CD8-positive, alpha-beta memory T cell (primary cell): ENCODE measurements at regions not wholly inside any gene's neighbourhood (a gene's known extent, or its start where the extent isn't known, plus 50 kb on each side); places are given as distances from the start of the nearest gene placed in this dataset.

Source experiments
- CTCF ChIA-PET: fragments of 350-600 bp; sonication (Branson Sonifier 250); formaldehyde crosslinking; loops from one replicate; lab custom pipeline; 2021; ENCODE audit warnings: antibody characterized with exemption; lab: Charles Lee
- POLR2A ChIA-PET: fragments of 350-600 bp; sonication (Branson Sonifier 250); formaldehyde crosslinking; loops from one replicate; lab custom pipeline; 2021; ENCODE audit warnings: antibody characterized with exemption; lab: Charles Lee
- DNase-seq, 5 donors: peaks; one replicate each; pipeline versions ENCODE4 v3.0.0 to v3.0.0-alpha.2; 2020 to 2022; ENCODE audit warnings: mixed read lengths in 1 of 5
- H3K27ac ChIP-seq: one replicate; pipeline ENCODE4 v1.7.0; 2013; ENCODE audit warnings: low read depth, mild to moderate bottlenecking, low read length, moderate library complexity
- H3K27me3 ChIP-seq: 2 replicates; pipeline ENCODE4 v1.7.0; 2013; ENCODE audit warnings: low read length, mild to moderate bottlenecking; ENCODE audit not compliant: insufficient read depth, poor library complexity, severe bottlenecking
- H3K36me3 ChIP-seq: 2 replicates; pipeline ENCODE4 v1.7.0; 2013; ENCODE audit warnings: mild to moderate bottlenecking, low read length, moderate library complexity; ENCODE audit not compliant: insufficient read depth
- H3K4me1 ChIP-seq: 2 replicates; pipeline ENCODE4 v1.7.0; 2013; ENCODE audit warnings: mild to moderate bottlenecking, low read length, moderate library complexity; ENCODE audit not compliant: insufficient read depth
- H3K4me3 ChIP-seq: 2 replicates; pipeline ENCODE4 v1.7.0; 2013; ENCODE audit warnings: mild to moderate bottlenecking, low read length
- H3K9me3 ChIP-seq: 2 replicates; pipeline ENCODE4 v1.7.0; 2013; ENCODE audit warnings: mild to moderate bottlenecking, low read length
- H3K27ac Mint-ChIP-seq, 8 donors: one replicate each; pipeline ENCODE4 v1.8.0; 2020 to 2021; ENCODE audit warnings: mixed read lengths in 8 of 8, mild to moderate bottlenecking in 6 of 8, inconsistent platforms in 3 of 8, moderate library complexity in 3 of 8
- H3K27me3 Mint-ChIP-seq, 2 donors: one replicate each; pipeline ENCODE4 v1.8.0; 2020 to 2021; ENCODE audit warnings: mixed read lengths in 2 of 2, mild to moderate bottlenecking in 1 of 2, moderate library complexity in 1 of 2
- H3K36me3 Mint-ChIP-seq, 3 donors: one replicate each; pipeline ENCODE4 v1.8.0; 2020 to 2021; ENCODE audit warnings: mixed read lengths in 3 of 3, inconsistent platforms in 1 of 3, mild to moderate bottlenecking in 1 of 3
- H3K4me1 Mint-ChIP-seq, 3 donors: one replicate each; pipeline ENCODE4 v1.8.0; 2020 to 2021; ENCODE audit warnings: mixed read lengths in 3 of 3, inconsistent platforms in 1 of 3, mild to moderate bottlenecking in 1 of 3
- H3K4me3 Mint-ChIP-seq, 7 donors: one replicate each; pipeline ENCODE4 v1.8.0; 2020 to 2021; ENCODE audit warnings: mixed read lengths in 7 of 7, mild to moderate bottlenecking in 6 of 7, moderate library complexity in 4 of 7, inconsistent platforms in 2 of 7
- H3K9me3 Mint-ChIP-seq, 5 donors: one replicate each; pipeline ENCODE4 v1.8.0; 2020 to 2022; ENCODE audit warnings: mixed read lengths in 5 of 5, mild to moderate bottlenecking in 3 of 5, moderate library complexity in 2 of 5, inconsistent platforms in 1 of 5

GRCh38 chr12:111283966-111284365, 84.9 kb downstream of the PHETA1 start:
- no peaks in the 10 kb centered on the region for H3K9me3 ChIP-seq
- peaks cover 0 to 8% (median 7%) of the 10 kb centered on the region in 5 donors for H3K9me3 Mint-ChIP-seq
- H3K27me3 ChIP-seq = no peaks in the 10 kb centered on the region
- peaks cover 0 to 3% (median 0%) of the 10 kb centered on the region in 3 donors for H3K36me3 Mint-ChIP-seq
- no peaks in the 10 kb centered on the region for H3K4me1 Mint-ChIP-seq
- H3K4me3 Mint-ChIP-seq = no peak overlapping the region
- H3K4me1 ChIP-seq = no peaks in the 10 kb centered on the region
- no peak for DNase-seq
- no peaks in the 10 kb centered on the region for H3K36me3 ChIP-seq
- POLR2A ChIA-PET = no interaction called here
- H3K27me3 Mint-ChIP-seq = peaks cover 12 to 25% of the 10 kb centered on the region in 2 donors
- CTCF ChIA-PET = no interaction called here
- H3K27ac Mint-ChIP-seq = no peak overlapping the region
- no peak overlapping the region for H3K27ac ChIP-seq
- H3K4me3 ChIP-seq = no peak overlapping the region

DNA sequence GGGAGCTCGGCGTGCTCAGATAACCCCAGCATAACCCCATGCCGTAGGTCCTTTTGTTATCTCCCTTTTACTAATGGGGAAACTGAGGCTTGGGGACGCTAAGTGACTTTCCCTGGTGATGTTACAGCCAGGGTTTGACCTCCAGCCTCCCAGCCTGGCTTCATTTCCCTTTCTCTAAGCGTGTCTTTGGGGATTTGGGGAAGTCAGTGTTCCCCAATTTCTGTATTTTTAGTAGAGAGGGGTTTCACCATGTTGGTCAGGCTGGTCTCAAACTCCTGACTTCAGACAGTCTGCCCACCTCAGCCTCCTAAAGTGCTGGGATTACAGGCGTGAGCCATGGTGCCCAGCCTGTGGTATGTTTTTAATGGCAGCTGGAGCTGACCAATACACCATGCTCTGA, 85.4 kb downstream of the PHETA1 start:
- Histone ChIP-seq H3K4me3 (no peak overlapping the region), H3K27ac (no peak overlapping the region), H3K27me3 (no peaks in the 10 kb centered on the region), H3K9me3 (no peaks in the 10 kb centered on the region), H3K36me3 (no peaks in the 10 kb centered on the region), H3K4me1 (no peaks in the 10 kb centered on the region)
- ChIA-PET CTCF (interaction anchor here (0.6 kb wide), 1 partner anchor 419 kb away, joined by 3 read pairs; no protein-coding TSS in a partner anchor), POLR2A (no interaction called here)
- no peak overlapping the region for H3K4me3 Mint-ChIP-seq
- no peak overlapping the region for H3K27ac Mint-ChIP-seq
- peaks cover 0 to 3% (median 0%) of the 10 kb centered on the region in 3 donors for H3K36me3 Mint-ChIP-seq
- no peaks in the 10 kb centered on the region for H3K4me1 Mint-ChIP-seq
- peaks cover 14 to 30% of the 10 kb centered on the region in 2 donors for H3K27me3 Mint-ChIP-seq
- H3K9me3 Mint-ChIP-seq = peaks cover 0 to 8% (median 7%) of the 10 kb centered on the region in 5 donors
- no peak for DNase-seq

DNA sequence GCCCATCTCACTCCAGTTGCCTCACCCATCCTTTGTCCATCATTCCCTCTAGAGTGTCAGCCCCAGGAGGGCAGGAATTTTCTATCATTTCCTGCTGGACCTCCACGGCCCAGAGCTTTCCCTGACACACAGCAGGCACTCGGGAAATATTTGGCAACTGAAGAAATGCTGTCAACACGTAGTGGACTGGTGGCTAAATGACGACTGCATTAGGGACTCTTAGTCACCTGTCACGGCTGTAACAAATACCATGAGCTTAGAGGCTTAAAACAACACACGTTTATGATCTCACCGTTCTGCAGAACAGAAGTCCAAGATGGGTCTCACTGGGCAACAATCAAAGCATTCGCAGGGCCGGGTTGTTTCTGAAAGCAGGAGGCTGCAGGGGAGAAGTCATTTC, 91.3 kb downstream of the PHETA1 start:
- Mint-ChIP-seq H3K9me3 (peaks cover 0 to 8% (median 7%) of the 10 kb centered on the region in 5 donors), H3K4me3 (no peak overlapping the region), H3K27ac (no peak overlapping the region), H3K36me3 (peaks cover 0 to 3% (median 0%) of the 10 kb centered on the region in 3 donors), H3K27me3 (peaks cover 19 to 47% of the 10 kb centered on the region in 2 donors), H3K4me1 (no peaks in the 10 kb centered on the region)
- no peaks in the 10 kb centered on the region for H3K36me3 ChIP-seq
- no peak overlapping the region for H3K4me3 ChIP-seq
- POLR2A ChIA-PET = no interaction called here
- no peaks in the 10 kb centered on the region for H3K9me3 ChIP-seq
- no peak for DNase-seq
- no peak overlapping the region for H3K27ac ChIP-seq
- H3K4me1 ChIP-seq = no peaks in the 10 kb centered on the region
- CTCF ChIA-PET = no interaction called here
- no peaks in the 10 kb centered on the region for H3K27me3 ChIP-seq

DNA sequence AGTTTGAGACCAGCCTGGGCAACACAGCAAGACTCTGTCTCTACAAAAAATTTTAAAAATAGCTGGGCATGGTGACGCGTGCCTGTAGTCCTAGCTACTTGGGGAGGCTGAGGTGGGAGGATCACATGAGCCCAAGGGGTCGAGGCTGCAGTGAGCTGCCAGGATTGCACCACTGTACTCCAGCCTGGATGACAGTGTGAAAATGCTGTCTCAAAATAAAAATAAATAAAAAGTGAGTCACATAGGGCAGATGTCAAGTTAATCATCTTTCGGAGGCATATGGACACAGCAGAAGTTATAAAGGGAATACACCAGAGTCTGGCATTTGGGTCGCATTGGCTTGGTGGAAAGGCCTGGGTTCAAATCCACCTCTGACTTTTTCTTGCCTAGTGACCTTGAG, 92.7 kb downstream of the PHETA1 start:
- DNase-seq = no peak
- Mint-ChIP-seq H3K27me3 (peaks cover 16 to 51% of the 10 kb centered on the region in 2 donors), H3K4me1 (no peaks in the 10 kb centered on the region), H3K9me3 (peaks cover 0 to 7% (median 3%) of the 10 kb centered on the region in 5 donors), H3K36me3 (peaks cover 0 to 2% (median 0%) of the 10 kb centered on the region in 3 donors), H3K27ac (no peak overlapping the region), H3K4me3 (no peak overlapping the region)
- Histone ChIP-seq H3K4me3 (no peak overlapping the region), H3K9me3 (no peaks in the 10 kb centered on the region), H3K27me3 (no peaks in the 10 kb centered on the region), H3K36me3 (no peaks in the 10 kb centered on the region), H3K4me1 (no peaks in the 10 kb centered on the region), H3K27ac (no peak overlapping the region)
- ChIA-PET POLR2A (no interaction called here), CTCF (no interaction called here)

GRCh38 chr12:111275308-111275707, 93.6 kb downstream of the PHETA1 start:
- Histone ChIP-seq H3K27ac (no peak overlapping the region), H3K27me3 (no peaks in the 10 kb centered on the region), H3K9me3 (no peaks in the 10 kb centered on the region), H3K4me1 (no peaks in the 10 kb centered on the region), H3K4me3 (no peak overlapping the region), H3K36me3 (no peaks in the 10 kb centered on the region)
- Mint-ChIP-seq H3K9me3 (no peaks in the 10 kb centered on the region), H3K36me3 (no peaks in the 10 kb centered on the region), H3K4me1 (no peaks in the 10 kb centered on the region), H3K27ac (no peak overlapping the region), H3K4me3 (no peak overlapping the region), H3K27me3 (peaks cover 16 to 49% of the 10 kb centered on the region in 2 donors)
- DNase-seq = no peak
- ChIA-PET CTCF (interaction anchor here (0.6 kb wide), 1 partner anchor 72 kb away, joined by 3 read pairs; no protein-coding TSS in a partner anchor), POLR2A (no interaction called here)

GRCh38 chr12:111274777-111275176, 94.1 kb downstream of the PHETA1 start:
- no peak for DNase-seq
- POLR2A ChIA-PET = no interaction called here
- Histone ChIP-seq H3K9me3 (no peaks in the 10 kb centered on the region), H3K27ac (no peak overlapping the region), H3K27me3 (no peaks in the 10 kb centered on the region), H3K36me3 (no peaks in the 10 kb centered on the region), H3K4me1 (no peaks in the 10 kb centered on the region), H3K4me3 (no peak overlapping the region)
- Mint-ChIP-seq H3K9me3 (no peaks in the 10 kb centered on the region), H3K27ac (no peak overlapping the region), H3K27me3 (peaks cover 17 to 53% of the 10 kb centered on the region in 2 donors), H3K36me3 (no peaks in the 10 kb centered on the region), H3K4me1 (no peaks in the 10 kb centered on the region), H3K4me3 (no peak overlapping the region)
- CTCF ChIA-PET = interaction anchor here (0.6 to 1.4 kb wide), 2 partner anchors 38 to 71 kb away, joined by 3 read pairs; no protein-coding TSS in a partner anchor

DNA sequence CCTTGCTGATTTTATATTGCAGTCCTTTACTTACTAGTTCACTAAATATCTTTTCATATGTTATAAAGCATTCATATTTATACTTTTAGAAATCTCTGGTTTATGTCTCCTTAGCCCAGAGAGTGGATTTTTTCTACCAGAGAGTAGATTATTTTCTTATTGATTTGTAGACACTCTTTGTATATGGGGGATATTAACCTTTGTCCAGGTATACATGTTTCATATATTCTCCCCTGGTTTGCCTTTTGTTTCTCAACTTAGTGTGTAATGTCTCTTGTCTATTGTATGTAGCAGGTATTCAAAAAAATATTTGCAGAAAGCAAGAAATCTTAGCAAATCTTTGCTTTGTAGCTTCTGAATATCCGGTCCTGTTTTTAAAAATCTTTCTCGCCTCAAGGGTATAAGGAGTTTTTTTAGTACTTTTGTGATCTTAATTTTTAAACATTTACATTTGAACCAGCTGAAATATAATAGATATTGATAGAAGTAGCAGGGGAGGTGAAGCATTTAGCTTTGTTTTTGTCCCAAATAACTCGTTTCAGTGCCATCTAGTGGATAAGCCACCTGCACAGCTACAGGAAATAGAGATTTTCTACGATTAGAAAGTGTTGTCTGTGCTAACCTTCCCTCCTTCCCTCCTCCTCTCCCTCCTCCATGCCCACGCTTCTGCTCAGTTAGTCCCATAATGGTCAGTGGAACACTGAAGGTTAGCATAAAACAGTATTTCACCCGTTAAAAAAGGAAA, 97.0 kb downstream of the PHETA1 start:
- Mint-ChIP-seq H3K27ac (no peak overlapping the region), H3K4me1 (no peaks in the 10 kb centered on the region), H3K9me3 (no peaks in the 10 kb centered on the region), H3K27me3 (peaks cover 1 to 35% of the 10 kb centered on the region in 2 donors), H3K36me3 (no peaks in the 10 kb centered on the region), H3K4me3 (no peak overlapping the region)
- H3K27me3 ChIP-seq = no peaks in the 10 kb centered on the region
- H3K36me3 ChIP-seq = no peaks in the 10 kb centered on the region
- H3K9me3 ChIP-seq = no peaks in the 10 kb centered on the region
- H3K4me3 ChIP-seq = no peak overlapping the region
- H3K27ac ChIP-seq = no peak overlapping the region
- no peak for DNase-seq
- ChIA-PET CTCF (interaction anchor here (0.9 to 2.3 kb wide), 3 partner anchors 10 to 335 kb away, joined by 3 to 9 read pairs (median 3); no protein-coding TSS in a partner anchor), POLR2A (no interaction called here)
- no peaks in the 10 kb centered on the region for H3K4me1 ChIP-seq

DNA sequence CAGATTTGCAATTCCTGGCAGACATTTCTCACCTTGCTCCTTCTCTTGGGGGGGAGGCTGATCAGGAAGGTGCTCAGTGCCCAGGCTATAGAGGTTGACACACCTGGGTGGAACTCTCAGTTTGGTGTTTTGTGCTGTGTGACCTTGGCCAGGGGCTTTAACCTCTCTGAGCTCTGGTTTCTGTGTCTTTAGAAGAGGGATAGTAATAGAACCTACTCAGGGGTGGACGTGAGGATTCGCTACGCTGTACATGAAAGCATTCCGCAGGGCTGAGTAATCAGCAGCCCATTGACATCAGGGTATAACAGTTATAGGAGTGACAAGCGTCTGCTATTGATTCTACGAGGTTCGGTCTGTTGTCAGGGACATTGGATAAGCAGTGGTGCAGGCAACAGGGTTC, 98.1 kb downstream of the PHETA1 start:
- Mint-ChIP-seq H3K4me3 (no peak overlapping the region), H3K36me3 (no peaks in the 10 kb centered on the region), H3K9me3 (no peaks in the 10 kb centered on the region), H3K4me1 (no peaks in the 10 kb centered on the region), H3K27me3 (peaks cover 4 to 33% of the 10 kb centered on the region in 2 donors), H3K27ac (no peak overlapping the region)
- no peak overlapping the region for H3K27ac ChIP-seq
- no peaks in the 10 kb centered on the region for H3K27me3 ChIP-seq
- ChIA-PET CTCF (no interaction called here), POLR2A (no interaction called here)
- no peak for DNase-seq
- no peaks in the 10 kb centered on the region for H3K9me3 ChIP-seq
- no peaks in the 10 kb centered on the region for H3K4me1 ChIP-seq
- no peaks in the 10 kb centered on the region for H3K36me3 ChIP-seq
- no peak overlapping the region for H3K4me3 ChIP-seq
